Mesothelial cell of epicardium (in vitro differentiated cells): ENCODE measurements at regions not wholly inside any gene's neighbourhood (a gene's known extent, or its start where the extent isn't known, plus 50 kb on each side); places are given as distances from the start of the nearest gene placed in this dataset.

Experiments
- DNase-seq, 2 experiments: peaks; one replicate each; pipeline ENCODE4 v3.0.0; 2021; ENCODE audit warnings: low spot score in 2 of 2; ENCODE audit not compliant: unreplicated experiment in 2 of 2
- H3K27ac Mint-ChIP-seq: 2 replicates; pipeline ENCODE4 v1.8.0; 2021; ENCODE audit warnings: mixed read lengths
- H3K27me3 Mint-ChIP-seq: 2 replicates; pipeline ENCODE4 v1.8.0; 2021; ENCODE audit warnings: low read depth, mixed read lengths
- H3K36me3 Mint-ChIP-seq: 2 replicates; pipeline ENCODE4 v1.8.0; 2021; ENCODE audit warnings: mixed read lengths
- H3K4me1 Mint-ChIP-seq: 2 replicates; pipeline ENCODE4 v1.8.0; 2021; ENCODE audit warnings: mixed read lengths
- H3K4me3 Mint-ChIP-seq: 2 replicates; pipeline ENCODE4 v1.8.0; 2021; ENCODE audit warnings: mild to moderate bottlenecking, moderate library complexity, mixed read lengths
- H3K9me3 Mint-ChIP-seq: 2 replicates; pipeline ENCODE4 v1.8.0; 2021; ENCODE audit warnings: mixed read lengths
- TF ChIP-seq, protein P1 (sequence below): fragments of 200-600 bp; sonication (generic); IDR thresholded peaks from one replicate; pipeline ENCODE4 v1.5.0; 2021; ENCODE audit warnings: antibody characterized with exemption; ENCODE audit not compliant: unreplicated experiment

- Mint-ChIP-seq H3K4me1 (peaks cover 14% of the 10 kb centered on the region), H3K9me3 (peaks cover 11% of the 10 kb centered on the region), H3K36me3 (no peaks in the 10 kb centered on the region), H3K4me3 (no peak overlapping the region), H3K27ac (no peak overlapping the region), H3K27me3 (no peaks in the 10 kb centered on the region)
- DNase-seq: no peak
- TF ChIP-seq, protein P1, sequence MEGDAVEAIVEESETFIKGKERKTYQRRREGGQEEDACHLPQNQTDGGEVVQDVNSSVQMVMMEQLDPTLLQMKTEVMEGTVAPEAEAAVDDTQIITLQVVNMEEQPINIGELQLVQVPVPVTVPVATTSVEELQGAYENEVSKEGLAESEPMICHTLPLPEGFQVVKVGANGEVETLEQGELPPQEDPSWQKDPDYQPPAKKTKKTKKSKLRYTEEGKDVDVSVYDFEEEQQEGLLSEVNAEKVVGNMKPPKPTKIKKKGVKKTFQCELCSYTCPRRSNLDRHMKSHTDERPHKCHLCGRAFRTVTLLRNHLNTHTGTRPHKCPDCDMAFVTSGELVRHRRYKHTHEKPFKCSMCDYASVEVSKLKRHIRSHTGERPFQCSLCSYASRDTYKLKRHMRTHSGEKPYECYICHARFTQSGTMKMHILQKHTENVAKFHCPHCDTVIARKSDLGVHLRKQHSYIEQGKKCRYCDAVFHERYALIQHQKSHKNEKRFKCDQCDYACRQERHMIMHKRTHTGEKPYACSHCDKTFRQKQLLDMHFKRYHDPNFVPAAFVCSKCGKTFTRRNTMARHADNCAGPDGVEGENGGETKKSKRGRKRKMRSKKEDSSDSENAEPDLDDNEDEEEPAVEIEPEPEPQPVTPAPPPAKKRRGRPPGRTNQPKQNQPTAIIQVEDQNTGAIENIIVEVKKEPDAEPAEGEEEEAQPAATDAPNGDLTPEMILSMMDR: no peak
These were observed 442.2 kb downstream of the HDGFL1 start for GRCh38 chr6:23011615-23012014.

DNA sequence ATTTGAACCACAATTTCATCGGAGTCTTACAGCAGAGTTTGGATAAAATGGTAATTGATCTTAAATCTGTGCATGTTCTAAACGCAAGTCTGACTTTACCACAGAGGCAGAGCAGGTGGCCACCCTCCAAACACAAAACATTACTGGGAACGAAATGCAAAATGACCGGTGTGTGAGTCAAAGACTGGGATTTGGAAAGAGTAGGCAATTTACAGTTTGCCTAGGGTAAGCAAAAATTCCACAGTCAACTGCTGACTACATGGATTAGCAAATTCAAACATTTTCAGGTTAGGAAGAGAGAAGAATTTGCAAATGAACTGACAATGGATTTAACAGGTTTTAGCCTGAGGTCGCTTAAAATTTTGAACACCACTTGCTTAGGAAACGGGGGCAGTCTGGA lies 444.4 kb downstream of the HDGFL1 start:
- no peaks in the 10 kb centered on the region for H3K27me3 Mint-ChIP-seq
- TF ChIP-seq, protein P1: no peak
- H3K36me3 Mint-ChIP-seq: no peaks in the 10 kb centered on the region
- DNase-seq: no peak
- H3K4me1 Mint-ChIP-seq: peaks cover 24% of the 10 kb centered on the region
- H3K9me3 Mint-ChIP-seq: peaks cover 11% of the 10 kb centered on the region
- H3K4me3 Mint-ChIP-seq: no peak overlapping the region
- no peak overlapping the region for H3K27ac Mint-ChIP-seq

DNA sequence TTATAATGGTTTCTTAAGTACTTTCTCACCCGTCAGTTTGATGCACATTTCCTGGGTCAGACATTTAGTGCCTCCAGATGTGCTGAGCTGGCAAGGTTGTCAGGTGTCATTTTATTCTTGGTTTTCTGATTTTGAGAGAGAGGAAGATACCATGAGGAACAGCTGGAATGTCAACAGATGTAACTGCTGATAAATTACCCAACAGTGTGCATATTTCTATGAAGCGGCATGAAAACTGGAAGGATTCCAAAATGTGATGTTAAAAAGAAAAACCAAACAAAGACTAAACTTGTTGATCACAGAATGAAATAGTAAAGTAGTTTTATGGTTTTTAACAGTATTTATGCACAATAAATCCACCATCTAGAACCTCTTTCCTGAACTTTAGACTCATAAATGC lies 447.3 kb downstream of the HDGFL1 start:
- peaks cover 18% of the 10 kb centered on the region for H3K4me1 Mint-ChIP-seq

GRCh38 chr6:23021487-23021886 lies 452.1 kb downstream of the HDGFL1 start:
- Mint-ChIP-seq H3K4me1 (peaks cover 11% of the 10 kb centered on the region), H3K27me3 (peaks cover 6% of the 10 kb centered on the region), H3K27ac (no peak overlapping the region), H3K9me3 (peaks cover 5% of the 10 kb centered on the region), H3K4me3 (no peak overlapping the region), H3K36me3 (no peaks in the 10 kb centered on the region)
- no peak for DNase-seq
- TF ChIP-seq, protein P1: no peak

More for the DNA sequence above, 447.3 kb downstream of the HDGFL1 start:
- peaks cover 3% of the 10 kb centered on the region for H3K9me3 Mint-ChIP-seq
- no peak overlapping the region for H3K4me3 Mint-ChIP-seq
- no peak for DNase-seq
- TF ChIP-seq, protein P1: no peak
- no peaks in the 10 kb centered on the region for H3K27me3 Mint-ChIP-seq
- H3K27ac Mint-ChIP-seq: no peak overlapping the region
- no peaks in the 10 kb centered on the region for H3K36me3 Mint-ChIP-seq

- peaks cover 20% of the 10 kb centered on the region for H3K4me1 Mint-ChIP-seq
- TF ChIP-seq, protein P1: no peak
- H3K4me3 Mint-ChIP-seq: no peak overlapping the region
- H3K36me3 Mint-ChIP-seq: no peaks in the 10 kb centered on the region
- peaks cover 6% of the 10 kb centered on the region for H3K27me3 Mint-ChIP-seq
- H3K9me3 Mint-ChIP-seq: no peaks in the 10 kb centered on the region
- H3K27ac Mint-ChIP-seq: peak overlapping the region; percentile 2
- DNase-seq: no peak
These were observed 457.9 kb downstream of the HDGFL1 start for GRCh38 chr6:23027281-23027680.

GRCh38 chr6:23031986-23032385 lies 462.6 kb downstream of the HDGFL1 start:
- Mint-ChIP-seq H3K27me3 (no peaks in the 10 kb centered on the region), H3K9me3 (no peaks in the 10 kb centered on the region), H3K4me1 (peaks cover 18% of the 10 kb centered on the region), H3K36me3 (no peaks in the 10 kb centered on the region), H3K4me3 (no peak overlapping the region), H3K27ac (no peak overlapping the region)
- DNase-seq: no peak
- TF ChIP-seq, protein P1: no peak
